ENCODE measurements at regions not wholly inside any gene's neighbourhood (a gene's known extent, or its start where the extent isn't known, plus 50 kb on each side); places are given as distances from the start of the nearest gene placed in this dataset.

DNA sequence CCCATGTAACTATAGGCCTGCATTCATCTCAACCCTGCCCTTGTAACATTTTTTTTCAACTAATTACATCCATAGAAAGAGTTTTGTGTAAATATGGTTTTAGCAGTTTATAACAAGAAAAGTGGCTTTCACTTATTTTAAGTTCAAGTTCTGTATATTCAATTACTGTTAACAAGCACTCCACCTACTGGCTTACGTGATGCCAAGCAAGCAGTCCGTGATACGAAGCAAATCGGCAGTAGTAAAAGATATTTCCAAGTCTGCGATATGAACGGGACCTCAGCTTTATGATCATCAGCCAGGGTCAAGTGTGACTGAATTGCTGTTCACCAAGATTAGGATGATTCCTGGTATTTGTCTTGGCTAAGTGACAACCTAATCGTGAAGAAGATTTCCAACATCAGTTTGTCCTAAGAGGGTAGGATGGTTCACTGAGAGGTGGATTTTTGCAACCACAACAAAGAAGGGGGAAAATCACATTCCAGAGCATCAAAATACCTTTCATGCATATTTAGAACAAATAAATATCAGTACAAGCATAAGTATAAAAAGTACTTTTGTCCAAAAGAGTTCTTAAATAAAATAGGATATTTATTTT, 456.2 kb downstream of the FOXG1 start:
- DNase-seq: peak; percentile 31

DNA sequence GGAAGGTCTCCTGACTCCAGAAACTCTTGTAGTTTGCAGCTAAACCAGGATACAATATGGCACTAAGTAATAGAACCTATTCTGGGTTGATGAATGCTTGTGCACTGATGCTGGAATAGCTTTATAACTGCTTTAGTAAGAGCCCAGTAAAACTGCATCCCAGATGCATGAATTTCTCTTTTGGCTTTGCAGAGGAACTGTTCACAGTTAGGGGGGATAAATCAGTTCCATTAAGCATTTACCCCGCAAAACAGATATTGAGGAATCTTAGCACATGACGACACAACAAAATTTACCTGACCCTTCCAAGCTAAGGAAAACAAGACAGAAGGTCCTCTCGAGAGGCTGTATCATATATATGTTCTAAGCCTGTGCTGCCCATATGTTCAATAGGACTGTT, 457.4 kb downstream of the FOXG1 start:
- no peak for DNase-seq

DNA sequence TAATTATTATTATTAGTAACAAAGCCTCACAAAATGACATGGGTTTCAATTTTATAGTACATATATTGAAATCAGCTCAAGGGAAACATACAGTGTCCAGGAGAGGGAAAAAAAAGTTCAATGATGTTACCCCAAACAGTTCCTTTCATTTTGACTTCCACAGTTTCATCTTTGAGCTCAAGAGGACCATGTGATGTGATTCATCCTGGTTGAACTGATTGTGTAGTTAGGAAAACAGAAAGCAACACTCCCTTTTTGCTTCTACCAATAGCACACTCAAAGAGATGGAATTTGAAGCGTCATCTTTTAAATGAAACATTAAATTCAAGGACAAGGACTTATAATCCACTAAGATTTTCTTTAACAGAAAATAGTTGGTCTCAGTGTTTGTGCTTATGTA, 461.0 kb downstream of the FOXG1 start:
- DNase-seq: no peak

DNA sequence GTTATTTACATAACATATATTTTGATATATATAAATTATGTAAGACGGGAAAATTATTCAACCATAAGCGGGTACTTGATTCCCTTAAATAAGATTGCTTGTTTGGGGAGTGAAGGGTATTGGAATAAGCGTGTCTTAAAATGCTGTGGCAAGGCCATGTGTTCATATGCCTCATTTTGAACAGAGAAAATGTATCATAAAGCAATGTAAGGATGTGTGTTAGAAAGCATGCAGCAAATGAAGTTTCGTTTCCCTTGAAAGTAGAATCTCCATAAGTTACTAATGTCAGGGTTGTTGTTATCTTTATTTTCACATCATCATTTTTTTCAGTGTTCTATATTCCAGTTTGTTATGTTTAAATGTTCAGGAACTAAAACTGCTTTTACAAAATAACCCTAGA, 465.6 kb downstream of the FOXG1 start:
- DNase-seq: no peak

DNA sequence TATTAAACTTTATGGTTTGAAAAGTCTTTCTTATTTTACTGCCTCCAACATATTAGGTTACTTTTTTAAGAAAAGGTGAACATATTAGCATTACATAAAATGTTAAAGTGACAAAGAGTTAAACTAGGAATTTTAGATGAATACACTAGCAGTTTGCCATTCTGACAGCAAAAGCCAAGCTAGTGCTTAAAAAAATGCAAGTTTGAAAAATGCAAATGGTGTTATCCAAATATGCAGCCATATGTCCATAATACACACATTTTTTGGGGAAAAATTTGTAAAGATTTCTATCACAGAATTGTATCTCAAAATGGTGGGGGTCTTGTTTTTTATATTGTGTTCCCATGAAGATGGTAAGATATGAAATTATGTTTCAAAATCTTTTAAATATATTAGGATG, 466.1 kb downstream of the FOXG1 start:
- no peak for DNase-seq

DNA sequence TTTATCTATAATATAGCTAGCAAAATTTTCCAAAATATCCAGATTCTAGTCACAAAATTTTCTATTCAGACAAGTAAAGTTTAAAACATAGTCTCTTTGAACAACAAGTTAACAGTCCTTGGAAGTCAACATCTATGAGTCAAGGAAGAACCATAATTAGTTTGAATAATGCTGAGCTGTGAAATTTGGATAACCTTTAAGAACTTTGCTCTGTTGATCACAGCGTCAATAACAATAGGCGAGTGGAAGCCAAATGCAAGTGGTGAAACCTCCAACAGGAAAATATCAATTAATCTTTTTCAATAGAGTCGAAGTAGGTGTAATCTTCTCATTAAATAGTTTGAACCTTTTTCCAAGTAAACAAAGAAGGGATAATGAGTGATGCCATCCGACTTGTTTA, 466.6 kb downstream of the FOXG1 start:
- no peak for DNase-seq

DNA sequence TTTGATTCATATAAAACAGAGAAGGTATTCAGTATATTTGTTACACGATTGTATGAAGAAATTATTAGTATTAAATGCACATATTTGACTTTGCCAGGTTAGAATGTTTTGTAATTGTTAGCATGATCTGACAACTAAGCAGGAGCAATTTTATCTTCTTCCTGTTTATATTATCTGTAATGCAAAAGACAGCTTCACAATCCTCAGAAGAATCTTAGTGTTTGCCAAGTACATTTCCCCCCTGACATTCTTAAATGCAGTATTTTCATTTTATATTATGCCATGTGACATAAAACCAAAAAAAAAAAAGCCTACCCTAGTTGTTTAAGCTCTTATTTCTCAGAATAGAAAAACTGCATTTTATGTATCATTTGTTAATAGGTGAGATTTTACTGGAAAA, 469.4 kb downstream of the FOXG1 start:
- no peak for DNase-seq

DNA sequence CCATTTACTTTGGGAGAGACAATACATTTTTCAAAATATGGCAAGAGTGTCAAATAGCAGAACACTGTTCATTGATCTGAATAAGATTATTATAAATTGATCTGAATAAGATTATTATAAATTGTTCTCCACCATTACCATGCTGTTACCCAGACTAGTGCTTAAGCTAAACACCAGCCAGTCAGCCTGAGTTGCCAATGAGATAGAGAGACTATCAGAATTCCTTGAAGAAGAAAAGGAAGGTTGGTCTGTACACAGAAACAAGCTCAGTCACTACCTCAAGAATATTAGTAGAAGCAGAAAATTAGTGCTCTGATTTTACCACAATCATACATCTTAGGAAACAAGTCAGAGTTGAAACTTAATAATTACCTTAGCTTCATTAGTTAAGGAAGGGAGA, 469.8 kb downstream of the FOXG1 start:
- DNase-seq: no peak

DNA sequence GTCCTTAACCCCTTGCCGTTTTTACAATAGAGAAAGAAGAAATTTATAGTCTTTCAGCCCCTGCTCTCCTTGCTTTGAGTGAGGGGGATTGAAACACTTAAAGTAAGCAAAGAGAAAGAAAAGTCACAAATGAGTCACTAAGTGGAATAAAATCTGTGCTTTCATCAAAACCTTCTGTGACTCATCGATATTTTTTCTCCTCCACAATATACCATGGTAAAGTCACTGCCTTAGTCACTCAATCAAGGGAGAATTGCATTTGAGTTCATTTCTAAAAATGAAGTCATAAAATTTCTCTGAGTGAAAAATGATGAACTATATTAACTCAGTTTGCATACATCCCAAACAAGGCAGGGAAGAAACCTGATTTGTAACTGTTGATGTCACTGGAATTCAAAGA, 470.3 kb downstream of the FOXG1 start:
- peak; percentile 76 for DNase-seq

DNA sequence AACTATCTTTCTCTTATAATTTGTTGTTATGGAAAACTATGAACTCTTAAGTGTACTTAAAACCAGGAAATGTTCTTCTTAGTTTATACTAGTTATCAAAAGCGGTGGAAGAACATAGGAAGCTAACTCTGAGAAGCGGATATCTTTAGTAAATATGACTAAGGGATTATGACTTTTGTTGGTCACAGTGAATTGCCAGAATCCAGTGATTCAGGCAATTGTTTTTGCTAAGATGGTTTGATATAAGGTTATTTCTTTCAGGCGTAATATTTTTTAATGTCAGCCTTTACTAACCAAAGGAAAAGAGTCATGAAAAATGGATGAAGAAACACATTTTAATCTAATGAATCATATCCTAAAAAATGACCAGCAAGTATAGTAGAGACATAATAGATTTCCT, 473.5 kb downstream of the FOXG1 start:
- peak; percentile 42 for DNase-seq

DNA sequence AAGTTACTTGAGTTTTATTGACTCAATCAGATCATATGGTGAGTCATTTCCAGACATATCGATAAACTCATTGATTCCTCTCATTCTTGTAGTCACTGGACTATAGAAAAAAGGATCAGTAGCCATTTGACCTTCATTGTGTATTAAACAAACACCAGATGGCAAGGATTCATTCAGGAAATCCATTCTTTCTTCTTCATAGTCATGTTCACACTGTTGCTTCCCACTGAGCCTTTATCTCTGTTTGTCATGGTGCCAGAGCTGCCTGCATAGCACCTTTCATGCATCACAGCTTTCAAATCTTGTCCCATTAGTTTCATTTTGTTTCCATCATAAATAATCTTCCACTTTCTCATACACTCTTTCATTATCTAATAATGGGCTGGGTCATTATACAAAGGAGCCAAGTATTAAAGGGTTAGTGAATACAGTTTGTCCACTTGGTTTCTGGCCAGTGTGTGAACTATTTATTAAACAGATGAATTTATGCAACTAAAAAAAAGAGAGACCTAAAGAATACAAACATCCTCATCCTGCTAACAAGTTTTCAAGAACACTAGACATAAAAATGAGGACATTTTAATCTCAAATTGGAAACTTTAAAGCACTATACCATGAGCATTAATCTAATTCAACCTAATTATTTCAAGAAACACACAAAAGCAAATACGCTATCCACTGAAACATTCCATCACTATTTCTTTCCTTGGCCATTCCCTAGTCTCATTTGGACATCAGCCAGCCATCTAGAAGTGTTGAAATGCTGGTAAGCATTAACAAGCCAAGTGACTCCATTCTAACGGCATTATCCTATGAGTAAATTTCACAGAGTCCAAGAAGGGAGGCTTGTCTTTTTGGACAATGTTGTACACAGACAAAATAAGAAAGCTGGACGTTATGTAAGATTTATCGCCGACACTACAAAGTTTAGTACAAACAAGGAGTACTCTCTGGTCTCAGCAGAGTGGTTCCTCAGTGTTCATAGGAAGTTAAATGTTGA, 476.5 kb downstream of the FOXG1 start:
- no peak for DNase-seq

DNA sequence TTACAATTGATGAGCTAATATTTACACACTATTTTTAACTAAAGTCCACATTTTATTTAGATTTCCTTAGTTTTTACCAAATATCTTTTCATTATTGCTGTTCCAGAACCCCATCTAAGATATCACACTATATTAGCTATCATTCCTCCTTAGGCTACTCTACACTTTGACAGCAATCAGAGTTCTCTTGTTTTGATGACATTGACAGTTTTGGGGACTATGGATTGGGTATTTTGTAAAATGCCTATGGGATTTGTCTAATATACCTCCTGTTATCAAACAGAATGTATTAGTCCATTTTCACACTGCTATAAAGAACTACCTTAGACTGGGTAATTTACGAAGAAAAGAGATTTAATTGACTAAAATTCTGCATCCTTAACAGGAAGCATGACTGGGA, 489.1 kb downstream of the FOXG1 start:
- DNase-seq: no peak

DNA sequence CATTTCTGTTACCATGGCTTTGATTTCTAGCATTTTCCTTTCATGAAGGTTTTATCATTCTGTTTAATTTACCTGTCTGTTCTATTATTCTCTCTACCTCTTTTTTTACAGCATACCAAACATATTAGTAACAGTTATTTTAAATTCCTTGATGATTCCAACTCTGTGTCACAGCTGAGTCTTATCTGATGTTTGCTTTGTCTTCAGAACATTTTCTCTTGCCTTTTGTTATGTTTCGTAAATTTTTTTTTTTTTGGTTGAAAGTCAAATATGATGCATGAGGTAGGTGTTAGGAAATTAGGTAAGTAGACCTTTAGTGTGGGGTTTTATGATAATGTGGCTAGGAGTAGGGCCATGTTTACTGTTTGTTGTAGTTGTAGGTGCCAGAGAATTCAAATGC, 496.4 kb downstream of the FOXG1 start:
- DNase-seq: no peak

DNA sequence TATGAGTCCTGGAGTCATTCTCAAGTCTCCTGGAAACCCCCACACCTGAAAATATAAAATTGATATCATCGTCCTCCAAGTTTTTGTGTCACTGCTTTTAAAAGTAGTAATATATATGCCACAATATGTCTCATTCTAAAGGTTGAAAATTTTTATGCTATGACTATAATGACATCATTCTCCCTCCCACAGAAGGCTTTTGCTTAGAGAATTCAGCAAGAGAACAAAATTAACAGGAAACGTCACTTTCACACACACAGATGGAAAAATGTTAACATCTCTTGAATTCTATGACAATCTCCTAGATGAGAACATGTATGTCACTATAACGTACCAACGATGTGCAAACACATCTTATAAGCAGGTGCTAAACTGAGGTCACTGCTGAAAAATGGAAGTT, 498.3 kb downstream of the FOXG1 start:
- no peak for DNase-seq

DNA sequence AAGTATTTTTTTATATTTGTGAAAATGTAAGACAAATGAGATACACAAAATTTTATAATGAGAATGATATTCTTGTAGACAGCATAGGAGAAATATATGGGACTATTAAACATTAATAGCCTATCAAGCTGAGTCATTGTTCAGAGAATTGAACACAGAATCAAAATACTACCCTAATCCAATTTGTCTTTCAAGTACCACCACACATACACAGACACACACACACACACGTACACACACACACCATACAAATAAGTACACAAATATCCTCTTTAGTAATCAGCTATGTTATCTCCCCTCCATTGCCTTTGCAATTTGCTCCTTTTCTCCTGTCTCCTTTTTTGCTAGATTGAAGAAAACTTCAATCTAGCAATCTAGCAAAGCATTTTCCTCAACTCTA, 499.3 kb downstream of the FOXG1 start:
- no peak for DNase-seq

DNA sequence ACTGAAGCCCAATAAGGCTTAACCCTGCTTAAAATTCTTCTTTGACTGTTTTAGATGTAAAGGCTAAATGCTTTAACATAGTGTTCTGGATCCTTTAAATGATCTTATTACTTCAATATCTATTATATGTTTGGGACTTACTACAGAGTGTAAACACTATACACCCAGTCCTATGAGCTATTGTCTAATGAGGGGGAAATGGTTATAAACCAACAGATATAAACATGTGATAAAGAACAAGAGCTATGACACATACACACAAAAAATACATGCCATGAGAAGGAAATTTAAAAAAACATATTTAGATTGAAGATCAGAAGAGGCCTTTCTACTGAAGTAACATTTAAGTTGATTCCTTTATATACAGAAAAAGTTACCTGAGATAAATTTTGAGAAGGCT, 505.1 kb downstream of the FOXG1 start:
- no peak for DNase-seq

DNA sequence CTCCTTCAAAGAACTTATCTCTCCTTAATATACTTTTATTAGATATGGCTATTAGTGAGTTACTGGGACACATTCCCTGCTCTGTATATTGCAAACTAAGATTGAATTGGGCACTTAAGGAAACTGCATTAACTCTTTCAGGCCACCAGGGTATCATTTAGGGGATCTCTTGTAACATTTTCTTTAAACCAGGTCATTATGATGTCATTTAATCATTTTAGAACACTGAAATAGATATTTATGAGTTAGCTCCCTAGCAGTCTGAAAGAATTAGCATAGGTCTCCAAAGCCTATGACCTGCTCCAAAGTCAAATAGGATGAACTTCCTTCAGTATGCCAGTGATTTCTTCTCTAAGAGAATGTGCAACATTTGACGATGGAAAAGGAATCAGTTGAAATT, 506.9 kb downstream of the FOXG1 start:
- no peak for DNase-seq

DNA sequence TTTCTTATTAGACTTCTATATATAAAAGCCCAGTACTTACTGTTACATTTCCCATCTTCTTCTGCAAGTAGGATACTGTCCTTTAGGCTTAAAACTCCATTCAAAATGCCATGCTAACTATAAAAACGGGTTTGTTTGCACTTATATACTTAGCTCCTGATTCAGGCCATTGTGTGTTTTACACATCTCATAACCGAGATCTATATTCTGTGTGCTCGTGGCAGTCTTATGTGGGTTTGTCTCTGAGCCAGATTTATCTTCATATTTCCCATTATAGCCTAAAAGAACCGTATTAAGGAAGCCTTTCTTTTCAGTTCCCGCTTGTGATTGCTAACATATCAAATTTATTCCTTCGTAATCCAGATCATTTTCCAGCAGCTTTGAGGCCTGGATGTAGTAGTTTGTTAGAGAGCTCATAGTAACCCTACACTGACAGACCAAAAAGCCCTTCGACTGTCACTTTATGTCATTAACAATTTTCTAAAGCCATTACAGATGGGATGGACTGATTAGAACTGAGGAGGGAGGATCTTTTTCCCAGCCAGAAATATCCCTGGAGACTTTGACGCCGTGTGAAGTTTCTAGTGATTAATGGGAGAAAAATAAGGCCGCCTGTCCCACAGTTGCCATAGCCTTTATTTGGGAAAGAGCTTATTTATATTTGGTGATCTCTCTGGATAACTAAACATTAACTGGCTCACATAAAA, 508.5 kb downstream of the FOXG1 start:
- DNase-seq: no peak

DNA sequence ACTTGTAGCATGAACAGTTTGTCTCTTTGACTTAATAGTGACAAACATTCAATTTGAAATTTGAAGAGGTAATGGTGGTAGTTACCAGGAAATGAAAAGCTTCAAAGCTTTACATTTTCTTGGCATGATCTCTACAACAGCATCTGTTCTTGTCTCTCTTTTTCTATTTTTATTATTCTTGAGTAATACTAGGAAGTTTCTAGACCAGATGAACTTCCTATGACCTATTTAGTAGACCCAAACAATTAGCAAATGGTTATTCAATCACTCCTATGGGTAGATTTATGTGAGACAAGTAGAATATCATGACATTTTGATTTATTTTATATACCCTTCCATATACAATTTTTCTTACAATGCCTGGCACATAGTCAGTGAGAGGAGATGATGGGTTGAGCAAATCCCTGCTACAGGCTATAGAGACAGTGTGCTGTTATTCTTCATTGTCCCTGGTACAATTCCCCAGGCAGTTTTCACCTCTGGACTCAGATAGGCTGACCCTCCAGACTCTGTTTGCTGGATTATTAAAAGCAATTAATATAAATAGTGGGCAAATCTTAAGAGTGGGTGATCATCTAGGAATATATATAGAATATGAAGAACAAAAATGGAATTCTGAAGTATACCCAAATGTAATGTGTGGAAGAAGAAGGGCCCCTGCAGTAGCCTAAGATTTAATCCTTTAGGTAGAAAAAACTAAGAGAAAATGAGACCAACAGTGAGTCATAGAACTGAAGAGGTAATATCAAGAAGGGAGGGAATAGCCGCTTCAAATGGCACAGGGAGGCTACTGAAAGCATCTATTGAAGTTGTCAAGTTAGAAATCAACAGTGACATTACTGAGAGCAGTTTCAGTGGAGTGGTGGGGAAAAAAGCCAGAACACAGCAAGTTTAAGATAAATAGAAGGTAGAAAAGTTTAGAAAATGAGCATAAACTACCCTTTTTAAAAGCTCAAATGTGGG, 512.0 kb downstream of the FOXG1 start:
- no peak for DNase-seq

DNA sequence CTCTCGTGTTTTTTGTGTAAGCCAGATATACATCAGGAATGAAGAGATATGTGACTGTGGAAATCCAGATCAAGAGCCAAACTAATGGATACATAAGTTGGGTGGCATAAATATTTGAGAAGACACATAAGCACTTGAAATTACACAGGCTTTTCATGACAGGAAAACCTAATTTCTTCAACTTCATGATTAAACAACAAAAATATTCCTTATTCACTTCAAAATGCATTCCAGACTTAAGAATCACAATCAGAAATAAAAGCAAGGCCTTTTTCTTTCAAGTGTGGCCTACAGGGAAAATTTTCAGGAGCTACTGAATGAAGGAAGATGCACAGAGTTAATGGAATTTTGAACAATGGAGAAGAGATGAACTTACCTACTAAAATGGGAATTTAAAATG, 515.6 kb downstream of the FOXG1 start:
- DNase-seq: peak; percentile 6

DNA sequence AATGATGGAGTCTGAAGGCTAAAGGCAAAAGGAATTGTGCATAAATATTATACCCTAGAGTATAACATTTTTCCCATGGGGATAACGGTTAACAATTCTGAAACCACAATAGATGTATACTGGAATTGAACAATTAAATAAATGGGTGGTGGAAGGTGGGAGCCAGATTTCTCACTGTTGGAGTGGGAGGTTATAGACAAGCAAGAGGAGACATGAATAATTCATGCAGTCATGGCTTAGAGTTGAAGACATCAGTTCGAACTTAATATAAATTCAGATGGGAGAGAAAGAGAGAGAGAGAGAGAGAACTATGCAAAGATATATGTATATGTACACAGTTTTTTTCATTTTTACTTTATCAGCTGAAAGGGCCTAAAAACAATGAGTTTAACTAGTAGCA, 523.9 kb downstream of the FOXG1 start:
- no peak for DNase-seq

DNA sequence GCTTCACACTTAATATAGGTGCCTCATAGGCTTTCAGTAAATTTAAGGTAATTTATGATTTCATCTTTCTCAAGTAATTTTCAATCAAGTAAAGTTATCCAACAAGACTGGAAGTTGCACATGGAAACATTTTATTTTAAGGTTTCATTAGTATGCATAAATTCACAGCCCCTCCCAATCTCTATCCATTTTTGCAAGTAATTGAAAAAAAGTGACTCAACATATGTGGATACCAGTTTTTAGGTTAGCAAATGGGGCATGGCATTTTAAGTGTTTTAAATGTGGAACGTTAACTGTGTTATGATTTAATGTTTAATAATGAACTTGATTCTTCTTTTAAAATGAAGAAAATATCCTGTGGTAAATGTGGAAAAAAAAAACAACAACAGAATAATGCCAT, 532.8 kb downstream of the FOXG1 start:
- no peak for DNase-seq

DNA sequence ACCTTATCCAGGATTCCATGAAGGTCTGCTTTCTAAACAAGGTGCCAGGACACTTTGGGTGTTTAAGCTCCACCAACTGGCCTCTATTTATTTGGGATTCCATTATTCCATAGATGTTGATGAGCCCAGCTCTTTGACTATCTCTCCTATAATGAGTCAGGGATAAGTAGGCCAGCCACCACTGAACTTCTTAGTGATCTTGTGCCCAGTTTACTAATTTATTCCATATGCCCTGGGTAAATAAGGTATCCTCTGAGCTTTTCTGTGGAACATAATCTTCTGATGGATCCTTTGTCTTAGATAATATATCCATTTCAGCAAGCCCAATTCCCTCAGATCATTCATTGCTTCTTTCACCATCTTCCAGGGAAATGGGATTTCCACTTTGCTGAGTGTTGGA, 535.0 kb downstream of the FOXG1 start:
- no peak for DNase-seq
